ENCODE measurements at regions not wholly inside any gene's neighbourhood (a gene's known extent, or its start where the extent isn't known, plus 50 kb on each side); places are given as distances from the start of the nearest gene placed in this dataset.
A peak's percentile ranks its signal among the peaks of the same experiment; 100 is the strongest.
"Not testable (repeated sequence)": the region's sequence is repeated elsewhere in the genome, so short reads cannot be mapped to it uniquely, and the experiment has no call there.

DNA sequence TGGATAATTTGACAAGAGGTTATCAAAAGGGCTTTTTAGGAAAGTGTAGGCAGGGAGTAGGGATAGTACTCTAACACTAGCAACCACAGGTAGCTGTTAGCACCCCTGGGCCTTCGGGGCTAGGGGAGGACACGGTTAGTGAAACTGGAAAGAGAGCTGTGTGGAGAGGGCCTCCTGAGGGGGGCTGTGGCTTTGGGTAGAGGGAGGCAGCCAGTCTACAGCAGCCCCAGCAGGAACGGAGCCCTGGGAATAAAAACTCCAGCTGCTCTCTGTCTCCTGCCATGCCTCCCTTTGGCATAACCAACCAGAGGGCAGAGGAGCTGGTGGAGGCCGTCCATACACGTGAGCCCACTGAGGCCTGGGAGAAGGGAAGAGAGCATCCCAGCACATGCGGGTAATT is 223.2 kb downstream of the FOXD2 start:
- DNase-seq = no peak

DNA sequence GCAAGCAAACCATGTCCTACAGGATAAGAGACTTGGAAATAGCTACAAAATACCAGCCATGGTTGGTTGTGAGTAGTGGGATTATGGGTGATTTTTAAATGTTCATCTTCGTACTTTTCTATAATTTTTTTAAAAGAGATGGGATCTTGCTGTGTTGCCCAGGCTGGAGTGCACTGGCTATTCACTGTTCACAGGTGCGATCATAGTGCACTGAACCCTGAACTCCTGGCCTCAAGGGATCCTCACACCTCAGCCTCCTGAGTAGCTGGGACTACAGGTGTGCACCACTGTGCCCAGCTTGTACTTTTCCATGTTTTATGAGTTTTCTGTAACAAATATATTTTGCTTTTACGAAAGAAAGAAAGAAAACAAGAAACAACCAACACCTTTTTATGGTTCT is 224.2 kb downstream of the FOXD2 start:
- no peak for DNase-seq

DNA sequence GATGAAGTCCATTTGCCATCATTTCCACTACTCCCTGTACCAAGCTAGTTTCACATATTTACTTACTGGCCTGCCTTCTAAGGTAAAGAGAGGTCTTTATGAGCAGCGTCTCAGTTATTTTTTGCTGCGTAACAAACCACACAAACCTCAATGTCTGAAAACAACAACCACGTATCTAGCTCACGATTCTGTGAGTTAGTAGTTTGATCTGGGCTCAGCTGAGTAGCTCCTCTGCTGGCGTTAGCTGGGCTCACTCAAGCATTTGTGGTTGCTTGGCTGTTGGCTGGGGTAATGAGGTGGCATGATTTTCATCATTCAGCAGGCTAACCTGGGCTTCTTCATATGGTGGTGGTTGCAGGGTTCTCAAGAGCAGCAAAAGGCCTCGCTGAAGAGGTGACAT is 225.4 kb downstream of the FOXD2 start:
- DNase-seq = no peak

DNA sequence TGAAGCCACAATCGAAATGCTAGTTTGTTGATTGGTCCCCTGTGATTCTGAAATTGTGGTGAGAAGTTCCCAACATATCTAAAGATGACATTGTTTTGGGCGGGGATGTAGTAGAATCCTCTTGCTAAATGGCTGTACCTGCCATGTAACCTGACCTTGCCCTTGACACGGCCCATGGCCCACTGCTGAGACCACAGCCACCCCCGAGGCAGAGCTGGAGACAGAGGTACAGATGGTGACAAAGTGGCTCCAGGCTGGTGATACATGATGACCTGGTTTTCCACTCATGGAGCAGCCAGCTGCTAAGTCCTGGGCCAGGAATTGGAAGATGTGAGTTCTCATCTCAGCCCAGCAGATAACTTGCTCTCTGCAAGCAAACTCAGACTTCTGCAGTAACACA is 226.5 kb downstream of the FOXD2 start:
- DNase-seq = no peak

DNA sequence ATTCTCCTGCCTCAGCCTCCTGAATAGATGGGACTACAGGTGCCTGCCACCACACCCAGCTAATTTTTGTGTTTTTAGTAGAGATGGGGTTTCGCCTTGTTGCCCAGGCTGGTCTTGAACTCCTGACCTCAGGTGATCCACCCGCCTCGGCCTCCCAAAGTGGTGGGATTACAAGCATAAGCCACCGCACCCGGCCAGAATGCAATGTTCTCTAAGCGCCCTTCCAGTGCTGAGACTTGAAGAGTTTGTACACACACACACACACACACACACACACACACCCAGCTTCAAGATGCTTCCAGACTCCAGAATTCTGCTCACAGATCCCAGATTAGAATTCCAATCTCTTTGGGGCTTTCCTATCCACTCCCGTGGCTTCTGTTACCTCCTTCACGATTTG is 227.1 kb downstream of the FOXD2 start:
- not testable (repeated sequence) for DNase-seq

DNA sequence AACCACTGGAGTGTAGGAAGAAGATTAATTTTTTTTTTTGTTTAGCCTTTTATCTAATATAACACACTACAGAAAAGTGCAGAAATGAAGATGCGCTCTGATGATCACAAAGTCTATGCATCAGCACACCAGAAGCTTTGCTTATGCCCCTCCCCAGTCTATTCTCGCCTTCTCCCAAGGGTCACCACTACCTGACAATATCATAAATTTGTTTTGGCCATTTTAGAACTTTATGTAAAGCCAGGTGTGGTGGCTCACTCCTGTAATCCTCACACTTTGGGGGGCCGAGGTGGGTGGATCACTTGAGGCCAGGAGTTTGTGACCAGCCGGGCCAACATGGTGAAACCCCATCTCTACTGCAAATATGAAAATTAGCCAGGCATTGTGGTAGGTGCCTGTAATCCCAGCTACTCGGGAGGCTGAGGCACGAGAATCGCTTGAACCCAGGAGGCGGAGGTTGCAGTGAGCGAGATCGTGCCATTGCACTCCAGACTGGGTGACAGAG is 231.3 kb downstream of the FOXD2 start:
- DNase-seq = no peak

DNA sequence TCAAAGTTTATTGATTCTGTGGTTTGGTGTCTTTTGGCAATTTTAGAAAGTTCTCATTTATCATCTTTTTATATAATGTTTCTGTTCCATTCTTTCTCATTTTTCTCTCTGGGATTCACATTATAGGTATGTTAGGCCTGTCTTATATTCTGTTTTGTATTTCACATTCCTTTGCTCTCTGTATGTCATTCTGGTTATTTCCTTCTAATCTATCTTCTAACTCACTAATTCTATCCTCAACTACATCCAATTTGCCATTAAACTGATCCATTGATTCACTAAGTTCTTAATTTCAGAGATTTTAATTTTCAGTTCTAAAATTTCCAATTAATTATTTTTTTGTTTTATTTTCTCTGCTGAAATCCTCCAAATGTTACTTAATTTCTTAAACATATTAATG is 234.8 kb downstream of the FOXD2 start:
- no peak for DNase-seq

DNA sequence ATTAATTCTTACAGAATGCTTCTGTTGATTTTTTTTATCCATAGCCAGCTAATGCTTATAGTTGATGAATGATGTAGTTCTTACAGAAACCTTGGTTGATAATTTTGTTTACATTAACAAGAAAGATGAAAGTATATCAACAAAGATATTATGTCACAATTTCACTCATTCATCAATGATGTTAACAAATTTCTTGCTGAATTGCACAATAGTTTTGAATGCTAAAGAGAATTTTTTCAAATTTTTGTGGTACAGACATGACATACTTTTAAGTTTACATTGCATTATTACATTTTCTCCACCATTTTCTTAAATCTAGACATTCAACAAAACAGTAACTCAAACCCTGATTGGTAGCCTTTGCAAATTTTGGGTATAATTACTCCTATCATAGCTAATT is 236.3 kb downstream of the FOXD2 start:
- no peak for DNase-seq

DNA sequence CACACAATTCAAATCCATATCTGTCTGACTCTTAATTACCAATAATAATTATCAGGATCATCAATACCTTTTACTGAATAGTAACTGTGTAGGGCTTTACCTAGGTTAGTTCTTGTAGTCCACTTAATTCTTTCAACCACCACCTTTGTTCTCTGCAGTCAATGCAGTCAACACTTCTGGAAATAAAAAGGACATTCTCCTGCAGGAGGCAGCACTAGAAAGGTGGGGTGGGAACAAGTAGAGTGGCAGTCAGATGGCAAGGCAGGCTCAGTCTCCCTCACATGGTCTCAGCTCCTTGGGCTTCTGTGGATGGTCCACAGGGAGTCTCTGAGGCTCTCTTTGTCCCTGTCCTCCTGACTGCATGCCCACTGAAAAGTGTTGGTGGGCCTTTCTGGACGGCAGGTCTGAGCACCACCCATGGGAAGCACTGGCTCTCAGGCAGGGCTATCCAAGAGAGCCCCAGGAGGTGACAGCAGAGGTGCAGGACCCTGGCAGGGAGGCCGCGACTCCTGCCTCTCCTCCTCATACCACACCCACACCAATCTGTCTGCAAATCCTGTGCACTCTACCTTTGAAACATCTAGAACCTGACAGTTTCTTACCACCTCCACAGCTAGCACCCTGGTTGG is 237.3 kb downstream of the FOXD2 start:
- no peak for DNase-seq

DNA sequence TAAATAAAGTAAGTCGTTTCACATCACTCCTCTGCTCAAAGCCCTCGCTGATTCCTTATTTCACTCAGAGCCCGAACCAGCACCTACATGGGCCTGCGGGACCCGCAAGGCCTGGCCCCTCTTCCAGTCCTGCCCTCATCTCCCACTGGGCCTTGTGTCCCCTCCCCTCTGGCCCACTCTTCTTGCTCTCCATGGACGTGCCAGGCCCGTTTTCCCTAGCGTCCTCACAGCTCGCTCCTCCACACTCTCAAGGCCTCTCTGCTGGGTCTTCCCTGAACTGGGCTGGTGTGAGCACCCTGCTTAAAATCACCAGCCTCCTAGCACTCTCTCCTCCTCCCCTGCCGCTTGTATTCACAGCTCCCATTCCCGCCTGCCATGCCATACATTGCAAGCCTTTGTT is 237.9 kb downstream of the FOXD2 start:
- DNase-seq = no peak

DNA sequence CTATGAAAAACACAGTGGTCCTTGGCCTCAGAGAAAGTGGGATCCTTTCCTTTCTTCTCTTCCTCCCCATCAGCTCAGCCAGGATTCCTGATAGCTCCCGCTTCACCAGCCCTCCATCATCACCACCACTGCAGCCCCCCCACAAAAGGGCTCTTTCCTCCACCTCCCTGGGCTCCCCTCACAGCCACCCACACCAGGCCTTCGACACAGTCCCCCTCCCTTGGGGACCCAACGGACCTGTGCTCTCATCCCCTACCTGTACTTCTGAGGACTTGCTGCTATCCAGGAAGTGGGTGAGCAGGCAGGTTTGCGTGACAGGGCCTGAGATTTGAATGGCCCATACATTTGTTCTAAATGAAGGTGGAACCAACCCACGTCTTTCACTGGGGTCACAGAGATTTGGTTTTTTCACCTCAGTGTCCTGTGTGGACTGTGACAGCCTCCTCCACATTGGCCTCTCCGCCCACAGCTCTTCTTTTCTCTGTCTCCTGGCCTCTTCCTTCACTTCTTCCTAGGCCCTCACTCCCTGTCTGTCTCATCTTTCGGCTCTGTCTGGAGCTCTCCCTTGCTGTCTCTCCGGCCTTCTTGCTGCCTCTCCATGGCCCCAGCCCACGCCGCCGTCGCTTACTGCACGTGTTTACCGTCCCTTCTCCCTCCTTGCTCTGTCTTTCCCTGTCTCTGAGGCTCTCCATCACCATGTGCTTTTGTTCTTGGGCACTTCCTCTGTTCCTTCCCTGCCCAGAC is 238.6 kb downstream of the FOXD2 start:
- no peak for DNase-seq

DNA sequence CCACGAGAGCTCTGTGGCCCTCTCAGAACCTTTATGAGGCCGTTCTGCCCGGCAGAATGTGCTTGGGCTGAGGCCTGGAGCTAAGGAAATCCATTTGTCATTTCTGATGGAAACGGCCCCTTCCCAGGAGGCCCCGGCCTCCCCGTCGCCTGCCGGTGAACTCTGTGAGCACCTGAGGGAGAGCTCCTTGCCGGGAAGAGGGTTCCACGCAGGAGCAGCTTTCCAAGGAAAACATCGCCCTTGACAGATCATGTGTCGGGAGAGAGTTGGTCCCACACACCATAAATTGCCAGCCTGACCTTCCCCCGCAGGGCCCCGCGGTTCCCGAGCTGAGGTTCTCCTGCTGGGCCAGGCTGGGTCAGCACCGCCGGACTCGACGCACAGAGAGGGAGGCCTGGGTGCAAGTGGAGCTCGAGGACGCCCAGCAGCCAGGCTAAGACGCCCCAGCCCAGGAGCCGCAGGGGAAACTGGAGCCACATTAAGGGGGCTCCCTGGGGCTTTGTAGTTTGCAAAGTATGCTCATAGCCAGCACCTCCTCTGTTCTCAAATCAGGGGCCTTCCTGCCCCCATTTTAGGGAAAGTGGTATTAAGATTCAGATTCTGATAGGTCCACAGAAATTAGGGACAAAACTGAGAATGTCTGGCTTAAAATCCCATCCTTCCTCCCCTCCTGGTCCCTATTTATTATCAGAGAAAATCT is 239.5 kb downstream of the FOXD2 start:
- DNase-seq = no peak

DNA sequence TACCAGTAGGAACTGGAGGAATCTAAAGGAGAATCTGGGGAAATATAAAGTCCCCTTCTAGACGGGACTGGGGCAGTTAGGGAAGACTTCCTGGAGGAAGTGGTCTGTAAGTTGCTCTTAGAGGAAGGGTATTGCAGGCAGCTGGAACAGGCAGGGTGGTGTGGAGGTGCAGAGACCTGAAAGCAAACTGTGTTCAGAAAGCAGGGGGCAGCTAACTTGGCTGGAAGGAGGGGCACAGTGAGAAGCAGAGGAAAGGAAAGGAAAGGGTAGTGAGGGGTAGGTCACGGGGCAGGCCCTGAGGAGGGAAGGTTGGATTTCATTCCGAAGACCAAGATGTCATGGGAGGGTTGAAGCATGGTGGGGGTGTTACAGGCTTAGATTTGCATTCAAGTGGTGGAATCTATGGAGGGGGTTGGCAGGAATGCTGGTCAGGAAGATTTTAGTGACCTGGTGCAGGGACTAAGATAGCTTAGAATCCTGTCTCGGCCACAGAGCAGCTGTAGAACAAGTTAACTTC is 240.7 kb downstream of the FOXD2 start:
- DNase-seq = no peak

DNA sequence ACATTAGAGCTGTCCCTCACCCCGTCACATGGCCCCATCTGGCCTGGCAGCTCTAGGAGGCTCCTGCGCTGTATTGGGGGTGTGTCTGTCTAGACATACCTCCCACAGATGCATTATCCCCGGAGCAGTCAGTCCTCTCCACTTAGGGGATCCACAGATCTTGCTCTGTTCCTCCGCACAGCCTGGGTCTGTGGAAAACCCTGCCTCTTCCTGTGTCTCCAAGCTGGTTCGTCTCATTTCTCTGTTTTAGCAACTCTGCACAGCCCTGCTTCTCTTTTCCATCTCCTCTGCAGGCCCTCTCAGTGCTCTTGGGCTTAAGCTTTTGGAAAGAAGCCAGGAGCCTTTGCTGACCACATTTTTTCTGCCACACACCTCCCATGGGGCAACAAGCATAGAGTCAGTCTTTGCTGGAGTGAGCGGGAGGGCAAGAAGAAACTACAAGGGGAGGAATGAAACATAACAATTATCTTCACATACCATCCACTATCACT is 241.5 kb downstream of the FOXD2 start:
- DNase-seq = peak; percentile 34

DNA sequence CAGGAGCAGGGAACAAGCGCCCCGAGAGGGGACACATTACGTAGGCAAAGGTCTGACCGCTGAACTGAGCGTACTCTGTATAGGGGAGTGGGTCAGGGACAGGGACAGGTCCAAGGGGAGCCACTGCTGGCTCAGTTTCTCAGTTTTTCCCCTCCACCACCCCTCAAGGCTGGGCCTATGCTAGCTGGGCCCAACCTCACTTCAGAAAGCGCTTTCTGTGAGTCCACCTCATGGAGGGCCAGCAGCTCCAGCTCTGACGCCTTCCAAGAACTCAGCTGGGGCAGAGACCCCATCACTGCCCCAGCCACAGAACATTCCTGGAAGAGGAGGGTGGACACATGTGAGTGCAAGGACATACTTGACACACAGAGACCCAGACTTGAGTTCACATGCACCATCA is 242.0 kb downstream of the FOXD2 start:
- no peak for DNase-seq

DNA sequence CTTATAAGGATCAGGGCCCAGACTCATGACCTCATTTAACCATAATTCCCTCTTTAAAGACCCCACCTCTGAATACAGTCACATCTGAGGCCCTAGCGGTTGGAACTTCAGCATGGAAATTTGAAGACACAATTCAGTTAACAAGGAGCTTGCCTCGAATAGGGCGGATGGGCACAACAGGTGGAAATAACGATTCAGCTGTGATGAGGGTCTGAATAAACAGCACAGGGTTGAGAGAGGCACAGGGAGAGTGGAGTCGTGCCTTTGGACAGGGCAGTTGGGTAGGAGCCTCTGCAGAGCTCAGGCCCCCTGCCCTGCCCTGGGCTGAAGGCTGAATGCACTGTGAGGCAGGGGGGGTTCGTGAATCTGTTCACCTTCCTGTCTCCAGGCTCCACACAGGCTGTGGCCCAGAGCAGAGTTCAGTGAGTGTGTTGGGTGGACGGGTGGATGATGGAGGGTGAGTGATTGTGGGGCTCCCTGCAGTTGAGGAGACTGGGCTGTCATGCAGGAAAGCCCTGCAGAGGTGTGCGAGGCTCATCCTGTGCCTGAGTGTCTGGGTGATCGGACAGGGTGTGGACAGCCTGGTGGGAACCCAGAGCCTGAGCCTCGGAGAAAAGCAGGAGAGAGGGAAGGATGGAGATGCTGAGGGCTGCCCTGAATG is 243.1 kb downstream of the FOXD2 start:
- no peak for DNase-seq

DNA sequence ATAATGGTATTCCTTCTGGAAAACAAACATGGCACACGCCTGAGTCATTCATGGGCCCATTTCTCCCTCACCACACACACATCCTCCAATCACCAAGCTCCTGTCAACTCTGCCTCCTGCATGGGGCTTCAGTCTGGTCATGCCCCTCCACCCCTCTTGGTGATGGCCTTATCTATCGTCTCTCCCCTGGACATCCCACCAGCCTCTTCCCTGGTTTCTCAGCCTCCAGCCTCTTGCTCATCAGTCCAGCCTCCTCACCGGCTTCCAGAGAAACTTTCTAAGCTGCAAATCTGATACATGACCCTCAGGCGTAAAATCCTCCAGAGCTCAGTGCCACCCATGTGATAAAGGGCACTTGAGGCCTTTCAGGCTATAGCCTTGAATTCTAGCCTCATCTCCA is 243.9 kb downstream of the FOXD2 start:
- no peak for DNase-seq

DNA sequence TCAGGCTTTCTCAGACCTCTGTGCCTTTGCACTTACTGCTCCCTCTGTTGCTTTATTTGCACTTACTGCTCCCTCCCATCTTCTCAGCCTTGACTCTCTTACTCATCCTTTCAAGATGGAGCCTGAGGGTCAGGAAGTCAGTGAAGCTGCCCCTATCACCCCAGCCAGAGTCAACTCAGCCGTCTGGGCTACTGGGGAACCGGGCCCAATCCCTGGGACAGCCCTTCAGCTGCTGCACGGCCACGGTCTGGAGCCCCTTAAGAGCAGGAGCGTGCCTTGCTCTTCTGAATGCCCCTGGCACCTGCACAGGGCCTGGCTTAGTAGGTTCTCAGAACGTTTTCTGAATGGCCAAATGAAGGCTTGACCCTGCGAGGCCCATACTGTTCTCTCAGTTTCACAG is 244.4 kb downstream of the FOXD2 start:
- DNase-seq = no peak

DNA sequence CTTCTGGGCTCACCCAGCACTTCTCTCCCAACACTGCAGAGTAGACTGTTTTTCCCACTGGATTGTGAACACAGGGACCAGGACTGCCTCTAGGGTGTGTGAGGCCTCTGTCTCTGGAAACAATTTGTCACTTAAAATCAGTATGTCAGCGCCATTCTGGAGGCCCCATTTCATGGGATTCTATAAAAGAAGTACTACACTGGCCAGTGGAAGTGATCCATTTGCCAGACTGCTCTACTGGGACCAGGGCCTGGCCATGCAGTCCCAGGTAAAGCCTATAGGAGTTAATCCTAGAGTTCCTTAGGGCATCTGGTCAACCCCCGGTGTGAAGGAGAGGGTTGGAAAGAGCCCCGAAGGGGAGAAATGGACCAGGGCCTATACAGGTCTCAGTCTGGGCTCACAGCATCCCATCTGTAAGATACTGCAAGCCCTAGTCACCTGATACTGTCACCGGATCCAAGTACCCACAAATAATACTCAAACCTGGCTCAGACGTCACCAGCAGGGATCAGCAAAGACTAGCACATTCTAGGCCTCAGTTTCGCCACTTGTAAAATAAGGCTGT is 245.0 kb downstream of the FOXD2 start:
- DNase-seq = no peak

DNA sequence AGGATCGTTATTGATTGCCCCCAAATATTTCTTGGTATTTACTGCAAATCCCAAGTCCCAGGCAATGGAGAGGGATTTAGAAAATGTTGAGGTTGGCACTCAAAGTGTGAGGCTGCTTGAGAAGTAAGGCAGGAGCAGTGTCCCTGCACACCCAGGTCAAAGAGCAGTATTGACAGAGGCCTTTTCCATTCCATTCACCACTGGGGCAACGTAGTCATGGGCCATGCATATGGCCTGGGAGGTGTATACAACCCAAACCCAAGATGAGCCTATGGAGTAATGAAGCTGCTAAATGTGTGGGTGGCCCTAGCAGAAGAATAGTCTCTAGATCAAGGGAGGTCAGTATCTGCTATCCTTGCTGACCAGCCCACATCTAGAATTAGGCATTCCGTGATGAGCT is 245.6 kb downstream of the FOXD2 start:
- no peak for DNase-seq

DNA sequence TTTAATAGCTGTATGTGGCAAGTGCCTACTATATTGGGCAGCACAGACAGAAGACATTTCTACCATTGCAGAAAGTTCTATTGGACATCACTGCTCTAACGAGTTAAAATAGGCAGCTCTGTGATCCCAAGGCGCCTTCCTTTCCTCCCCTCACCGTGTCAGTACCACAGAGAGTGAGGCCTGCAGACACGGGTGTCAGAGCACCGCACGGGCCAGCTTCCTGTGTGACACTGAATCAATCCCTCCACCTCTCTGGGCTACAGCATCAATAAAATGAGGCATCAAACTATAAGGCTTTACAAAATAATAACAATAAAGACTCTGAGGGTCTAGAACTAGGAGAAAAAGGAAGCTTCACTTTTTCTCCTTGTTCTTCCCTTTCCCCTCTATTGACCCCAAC is 246.7 kb downstream of the FOXD2 start:
- DNase-seq = no peak
